Immature natural killer cell (primary cell): ENCODE measurements at regions not wholly inside any gene's neighbourhood (a gene's known extent, or its start where the extent isn't known, plus 50 kb on each side); places are given as distances from the start of the nearest gene placed in this dataset.
A peak's percentile ranks its signal among the peaks of the same experiment; 100 is the strongest.
"Not testable (repeated sequence)": the region's sequence is repeated elsewhere in the genome, so short reads cannot be mapped to it uniquely, and the experiment has no call there.

Experiments
- DNase-seq, 3 donors: peaks; one replicate each; pipeline ENCODE4 v3.0.0; 2022; ENCODE audit warnings: mixed read lengths in 1 of 3
- H3K27ac Mint-ChIP-seq, 6 donors: one replicate each; pipeline ENCODE4 v1.8.0; 2020; ENCODE audit warnings: mixed read lengths in 6 of 6, mild to moderate bottlenecking in 5 of 6, inconsistent platforms in 4 of 6, moderate library complexity in 3 of 6
- H3K27me3 Mint-ChIP-seq, 3 donors: one replicate each; pipeline ENCODE4 v1.8.0; 2020 to 2021; ENCODE audit warnings: low read depth in 3 of 3, mild to moderate bottlenecking in 3 of 3, mixed read lengths in 3 of 3, moderate library complexity in 3 of 3, inconsistent platforms in 1 of 3
- H3K36me3 Mint-ChIP-seq, 3 donors: one replicate each; pipeline ENCODE4 v1.8.0; 2020; ENCODE audit warnings: mixed read lengths in 3 of 3, inconsistent platforms in 2 of 3, mild to moderate bottlenecking in 2 of 3
- H3K4me1 Mint-ChIP-seq, 2 donors: one replicate each; pipeline ENCODE4 v1.8.0; 2020; ENCODE audit warnings: inconsistent platforms in 2 of 2, mild to moderate bottlenecking in 2 of 2, mixed read lengths in 2 of 2, moderate library complexity in 1 of 2
- H3K4me3 Mint-ChIP-seq, 5 donors: one replicate each; pipeline ENCODE4 v1.8.0; 2020; ENCODE audit warnings: mild to moderate bottlenecking in 5 of 5, mixed read lengths in 5 of 5, inconsistent platforms in 3 of 5, moderate library complexity in 3 of 5
- H3K9me3 Mint-ChIP-seq, 6 donors: one replicate each; pipeline ENCODE4 v1.8.0; 2020; ENCODE audit warnings: mild to moderate bottlenecking in 6 of 6, mixed read lengths in 6 of 6, inconsistent platforms in 4 of 6, moderate library complexity in 3 of 6

- Mint-ChIP-seq H3K9me3 (no peaks in the 10 kb centered on the region), H3K4me3 (peak overlapping the region; percentile 58 to 85 (median 66)), H3K27me3 (peaks cover 13 to 31% (median 14%) of the 10 kb centered on the region in 3 donors), H3K4me1 (peaks cover 10% of the 10 kb centered on the region in 2 donors), H3K27ac (peak overlapping the region in 5 of 6 donors; percentile 69 to 89 (median 83)), H3K36me3 (peaks cover 0 to 3% (median 0%) of the 10 kb centered on the region in 3 donors)
- no peak for DNase-seq
Measured at GRCh38 chr6:166235666-166236292, 68.1 kb upstream of the TBXT start.

- Mint-ChIP-seq H3K27me3 (peaks cover 11 to 18% (median 17%) of the 10 kb centered on the region in 3 donors), H3K4me1 (peaks cover 13 to 19% of the 10 kb centered on the region in 2 donors)
- H3K9me3 Mint-ChIP-seq, H3K36me3 Mint-ChIP-seq, H3K27ac Mint-ChIP-seq, DNase-seq, H3K4me3 Mint-ChIP-seq: not testable (repeated sequence)
Measured at GRCh38 chr6:166231181-166231580, 63.5 kb upstream of the TBXT start.

- no peaks in the 10 kb centered on the region for H3K36me3 Mint-ChIP-seq
- peak overlapping the region in 1 of 5 donors; percentile 26 for H3K4me3 Mint-ChIP-seq
- H3K27ac Mint-ChIP-seq: no peak overlapping the region
- H3K27me3 Mint-ChIP-seq: peaks cover 7 to 27% (median 14%) of the 10 kb centered on the region in 3 donors
- DNase-seq: no peak
- peaks cover 0 to 2% (median 0%) of the 10 kb centered on the region in 6 donors for H3K9me3 Mint-ChIP-seq
- peaks cover 2 to 9% of the 10 kb centered on the region in 2 donors for H3K4me1 Mint-ChIP-seq
Measured at GRCh38 chr6:166228839-166229528, 61.3 kb upstream of the TBXT start.

- Mint-ChIP-seq H3K36me3 (no peaks in the 10 kb centered on the region), H3K27ac (no peak overlapping the region), H3K27me3 (peaks cover 9 to 29% (median 14%) of the 10 kb centered on the region in 3 donors), H3K9me3 (peaks cover 0 to 2% (median 0%) of the 10 kb centered on the region in 6 donors), H3K4me1 (peaks cover 3 to 13% of the 10 kb centered on the region in 2 donors), H3K4me3 (no peak overlapping the region)
- no peak for DNase-seq
Measured at GRCh38 chr6:166228425-166228824, 60.8 kb upstream of the TBXT start.

- no peak for DNase-seq
- Mint-ChIP-seq H3K4me3 (peak overlapping the region in 2 of 5 donors; percentile 58 to 61), H3K36me3 (no peaks in the 10 kb centered on the region), H3K27me3 (peaks cover 17 to 38% (median 25%) of the 10 kb centered on the region in 3 donors), H3K27ac (no peak overlapping the region), H3K4me1 (peaks cover 22 to 33% of the 10 kb centered on the region in 2 donors), H3K9me3 (peaks cover 0 to 2% (median 0%) of the 10 kb centered on the region in 6 donors)
Measured at GRCh38 chr6:166223079-166223478, 55.4 kb upstream of the TBXT start.

GRCh38 chr6:166222631-166223030, 55.0 kb upstream of the TBXT start:
- H3K27ac Mint-ChIP-seq: no peak overlapping the region

GRCh38 chr6:166221636-166222035, 54.0 kb upstream of the TBXT start:
- Mint-ChIP-seq H3K4me1 (peaks cover 22 to 33% of the 10 kb centered on the region in 2 donors), H3K27ac (no peak overlapping the region), H3K27me3 (peaks cover 17 to 39% (median 24%) of the 10 kb centered on the region in 3 donors), H3K4me3 (no peak overlapping the region), H3K36me3 (no peaks in the 10 kb centered on the region), H3K9me3 (no peaks in the 10 kb centered on the region)
- DNase-seq: no peak

More at GRCh38 chr6:166222631-166223030, 55.0 kb upstream of the TBXT start:
- peak overlapping the region in 4 of 5 donors; percentile 2 to 61 (median 37) for H3K4me3 Mint-ChIP-seq
- DNase-seq: no peak
- H3K4me1 Mint-ChIP-seq: peaks cover 22 to 33% of the 10 kb centered on the region in 2 donors
- no peaks in the 10 kb centered on the region for H3K36me3 Mint-ChIP-seq
- peaks cover 0 to 2% (median 0%) of the 10 kb centered on the region in 6 donors for H3K9me3 Mint-ChIP-seq
- H3K27me3 Mint-ChIP-seq: peaks cover 17 to 38% (median 26%) of the 10 kb centered on the region in 3 donors

- H3K27me3 Mint-ChIP-seq: peaks cover 17 to 38% (median 24%) of the 10 kb centered on the region in 3 donors
- H3K4me1 Mint-ChIP-seq: peaks cover 22 to 33% of the 10 kb centered on the region in 2 donors
- no peaks in the 10 kb centered on the region for H3K36me3 Mint-ChIP-seq
- peak overlapping the region in 3 of 6 donors; percentile 25 to 52 (median 26) for H3K27ac Mint-ChIP-seq
- H3K4me3 Mint-ChIP-seq: peak overlapping the region; percentile 9 to 64 (median 45)
- H3K9me3 Mint-ChIP-seq: no peaks in the 10 kb centered on the region
- DNase-seq: peak; percentile 60 to 67 (median 61)
Measured at GRCh38 chr6:166221040-166221439, 53.4 kb upstream of the TBXT start.
